ENCODE measurements at regions not wholly inside any gene's neighbourhood (a gene's known extent, or its start where the extent isn't known, plus 50 kb on each side); places are given as distances from the start of the nearest gene placed in this dataset.
"Not testable (repeated sequence)": the region's sequence is repeated elsewhere in the genome, so short reads cannot be mapped to it uniquely, and the experiment has no call there.

GRCh38 chr16:9348912-9349311 lies 257.5 kb downstream of the HAPSTR1 start:
- DNase-seq: no peak

GRCh38 chr16:9349373-9349960 lies 258.0 kb downstream of the HAPSTR1 start:
- not testable (repeated sequence) for DNase-seq

- not testable (repeated sequence) for DNase-seq
These were observed 258.8 kb downstream of the HAPSTR1 start for GRCh38 chr16:9350119-9350799.

GRCh38 chr16:9351440-9351839 lies 260.0 kb downstream of the HAPSTR1 start:
- no peak for DNase-seq

GRCh38 chr16:9351841-9352434 lies 260.5 kb downstream of the HAPSTR1 start:
- no peak for DNase-seq

- DNase-seq: no peak
These were observed 266.4 kb downstream of the HAPSTR1 start for GRCh38 chr16:9357829-9358228.

- DNase-seq: no peak
These were observed 268.6 kb downstream of the HAPSTR1 start for GRCh38 chr16:9360075-9360474.

- DNase-seq: no peak
These were observed 270.6 kb downstream of the HAPSTR1 start for GRCh38 chr16:9362050-9362449.

GRCh38 chr16:9362604-9363003 lies 271.2 kb downstream of the HAPSTR1 start:
- DNase-seq: no peak

- DNase-seq: no peak
These were observed 272.1 kb downstream of the HAPSTR1 start for GRCh38 chr16:9363520-9363919.

GRCh38 chr16:9364721-9365369 lies 273.4 kb downstream of the HAPSTR1 start:
- no peak for DNase-seq

GRCh38 chr16:9365370-9365728 lies 273.9 kb downstream of the HAPSTR1 start:
- no peak for DNase-seq

GRCh38 chr16:9366048-9366969 lies 274.9 kb downstream of the HAPSTR1 start:
- DNase-seq: no peak

- DNase-seq: no peak
These were observed 278.6 kb downstream of the HAPSTR1 start for GRCh38 chr16:9370061-9370491.

GRCh38 chr16:9371713-9372448 lies 280.4 kb downstream of the HAPSTR1 start:
- DNase-seq: no peak

- DNase-seq: no peak
These were observed 281.8 kb downstream of the HAPSTR1 start for GRCh38 chr16:9372934-9373890.

GRCh38 chr16:9374061-9374460 lies 282.6 kb downstream of the HAPSTR1 start:
- DNase-seq: no peak

GRCh38 chr16:9378876-9379275 lies 287.4 kb downstream of the HAPSTR1 start:
- no peak for DNase-seq

GRCh38 chr16:9380221-9380620 lies 288.8 kb downstream of the HAPSTR1 start:
- DNase-seq: no peak

GRCh38 chr16:9381399-9381798 lies 290.0 kb downstream of the HAPSTR1 start:
- no peak for DNase-seq

- DNase-seq: no peak
These were observed 290.5 kb downstream of the HAPSTR1 start for GRCh38 chr16:9381905-9382304.

Data from SHP77 treated with DMSO at 0.1 percent for 48 hours (cell line).